ENCODE measurements at regions not wholly inside any gene's neighbourhood (a gene's known extent, or its start where the extent isn't known, plus 50 kb on each side); places are given as distances from the start of the nearest gene placed in this dataset.

GRCh38 chr5:2087980-2088379 is 205.3 kb upstream of the IRX4 start:
- no peak for TF ChIP-seq MYC (IDR thresholded peaks at IDR 0.05; ENCODE audit: low read depth, low read length)
- no peak for TF ChIP-seq POLR2AphosphoS5 (IDR thresholded peaks at IDR 0.05; ENCODE audit: insufficient read depth, low read depth, low read length)
- no peak for TF ChIP-seq JUN (IDR thresholded peaks at IDR 0.05; ENCODE audit: borderline replicate concordance, insufficient read depth, insufficient read length, low read depth)
- TF ChIP-seq MAX (IDR thresholded peaks at IDR 0.05; ENCODE audit: insufficient read depth, insufficient read length) = no peak
- no peak for TF ChIP-seq GATA2 (IDR thresholded peaks at IDR 0.05; ENCODE audit: insufficient read depth, insufficient read length, low read depth, low read length)
- no peak for TF ChIP-seq EZH2 (IDR thresholded peaks at IDR 0.05; ENCODE audit: borderline replicate concordance, low read depth, low read length, severe bottlenecking)
- TF ChIP-seq CTCF (IDR thresholded peaks at IDR 0.05; ENCODE audit: extremely low read depth in 1 of 2, insufficient read depth in 1 of 2, low read depth in 1 of 2, low read length in 2 of 2) = no peak
- TF ChIP-seq POLR2A (IDR thresholded peaks at IDR 0.05; ENCODE audit: low read depth, low read length) = no peak
- TF ChIP-seq FOS (IDR thresholded peaks at IDR 0.05; ENCODE audit: borderline replicate concordance, insufficient read depth, low read length) = no peak
- ChIA-PET CTCF (no interaction called here), POLR2A (no interaction called here)
- intact Hi-C loops (cut with micrococcal nuclease) (no loop called here), dilution Hi-C loops (cut with MboI; ENCODE audit: extremely low pct_ligation_motif_present, low sequenced_read_pairs) (no loop called here)
- no peak overlapping the region for H2AFZ ChIP-seq (ENCODE audit: low read depth, low read length)
- DNase-seq (ENCODE audit: low read depth, low spot score) = no peak
- no peak overlapping the region for H3K27ac ChIP-seq (ENCODE audit: insufficient read depth, low read depth, low read length)
- H3K9ac ChIP-seq (replicated peaks; ENCODE audit: extremely low read depth, insufficient read depth, low read length) = no peak overlapping the region
- no peaks in the 10 kb centered on the region for H3K9me1 ChIP-seq (replicated peaks; ENCODE audit: control insufficient read depth, extremely low read depth, insufficient read depth, low read length)
- no peaks in the 10 kb centered on the region for H4K20me1 ChIP-seq (replicated peaks; ENCODE audit: control insufficient read depth, extremely low read depth, insufficient read depth, low read length)
- H3K79me2 ChIP-seq (ENCODE audit: control insufficient read depth, insufficient read depth, low read length) = no peaks in the 10 kb centered on the region
- H3K4me3 ChIP-seq (replicated peaks in 1 of 3; ENCODE audit: insufficient read depth in 1 of 3, low read depth in 1 of 3, low read length in 3 of 3) = no peak overlapping the region
- no peaks in the 10 kb centered on the region for H3K27me3 ChIP-seq (ENCODE audit: control insufficient read depth in 2 of 2, insufficient read depth in 2 of 2, low read length in 2 of 2)
- no TSS peak for BruUV-seq (replicated peaks)
- H3K4me1 ChIP-seq (ENCODE audit: control insufficient read depth, extremely low read depth, insufficient read depth, low read length) = no peaks in the 10 kb centered on the region
- no peak overlapping the region for H3K4me2 ChIP-seq (ENCODE audit: insufficient read depth, low read length)
- FAIRE-seq = no peak
- H3K9me3 ChIP-seq (replicated peaks; ENCODE audit: control insufficient read depth, insufficient read depth, low read length) = peaks cover 3% of the 10 kb centered on the region
- H3K36me3 ChIP-seq (ENCODE audit: control insufficient read depth in 2 of 2, extremely low read depth in 1 of 2, insufficient read depth in 2 of 2, low read length in 2 of 2) = no peaks in the 10 kb centered on the region

Measured in endothelial cell of umbilical vein (primary cell).